Astrocyte of the spinal cord (primary cell): ENCODE measurements at regions not wholly inside any gene's neighbourhood (a gene's known extent, or its start where the extent isn't known, plus 50 kb on each side); places are given as distances from the start of the nearest gene placed in this dataset.

Source experiments
- DNase-seq: peaks from one replicate; pipeline ENCODE4 v3.0.0; 2011; ENCODE audit warnings: low read depth, low spot score
- H3K4me3 ChIP-seq: 2 replicates; pipeline ENCODE4 v1.5.1; 2011; ENCODE audit warnings: low read depth, mild to moderate bottlenecking, low read length, moderate library complexity
- in situ Hi-C: cut with HindIII; loops from 2 replicates; pipeline ENCODE4 v1.10.0; 2017; ENCODE audit warnings: low sequenced_read_pairs
- TF ChIP-seq, protein P1 (sequence below): IDR thresholded peaks from 2 replicates; pipeline ENCODE4 v1.5.1; 2012; ENCODE audit warnings: low read depth, mild to moderate bottlenecking, low read length, inconsistent platforms

GRCh38 chr10:31604096-31604495 lies 285.1 kb downstream of the ZEB1 start:
- in situ Hi-C loops, result no loop called here
- TF ChIP-seq, protein P1, sequence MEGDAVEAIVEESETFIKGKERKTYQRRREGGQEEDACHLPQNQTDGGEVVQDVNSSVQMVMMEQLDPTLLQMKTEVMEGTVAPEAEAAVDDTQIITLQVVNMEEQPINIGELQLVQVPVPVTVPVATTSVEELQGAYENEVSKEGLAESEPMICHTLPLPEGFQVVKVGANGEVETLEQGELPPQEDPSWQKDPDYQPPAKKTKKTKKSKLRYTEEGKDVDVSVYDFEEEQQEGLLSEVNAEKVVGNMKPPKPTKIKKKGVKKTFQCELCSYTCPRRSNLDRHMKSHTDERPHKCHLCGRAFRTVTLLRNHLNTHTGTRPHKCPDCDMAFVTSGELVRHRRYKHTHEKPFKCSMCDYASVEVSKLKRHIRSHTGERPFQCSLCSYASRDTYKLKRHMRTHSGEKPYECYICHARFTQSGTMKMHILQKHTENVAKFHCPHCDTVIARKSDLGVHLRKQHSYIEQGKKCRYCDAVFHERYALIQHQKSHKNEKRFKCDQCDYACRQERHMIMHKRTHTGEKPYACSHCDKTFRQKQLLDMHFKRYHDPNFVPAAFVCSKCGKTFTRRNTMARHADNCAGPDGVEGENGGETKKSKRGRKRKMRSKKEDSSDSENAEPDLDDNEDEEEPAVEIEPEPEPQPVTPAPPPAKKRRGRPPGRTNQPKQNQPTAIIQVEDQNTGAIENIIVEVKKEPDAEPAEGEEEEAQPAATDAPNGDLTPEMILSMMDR, result no peak
- peak overlapping the region; percentile 59 for H3K4me3 ChIP-seq
- peak; percentile 17 for DNase-seq

DNA sequence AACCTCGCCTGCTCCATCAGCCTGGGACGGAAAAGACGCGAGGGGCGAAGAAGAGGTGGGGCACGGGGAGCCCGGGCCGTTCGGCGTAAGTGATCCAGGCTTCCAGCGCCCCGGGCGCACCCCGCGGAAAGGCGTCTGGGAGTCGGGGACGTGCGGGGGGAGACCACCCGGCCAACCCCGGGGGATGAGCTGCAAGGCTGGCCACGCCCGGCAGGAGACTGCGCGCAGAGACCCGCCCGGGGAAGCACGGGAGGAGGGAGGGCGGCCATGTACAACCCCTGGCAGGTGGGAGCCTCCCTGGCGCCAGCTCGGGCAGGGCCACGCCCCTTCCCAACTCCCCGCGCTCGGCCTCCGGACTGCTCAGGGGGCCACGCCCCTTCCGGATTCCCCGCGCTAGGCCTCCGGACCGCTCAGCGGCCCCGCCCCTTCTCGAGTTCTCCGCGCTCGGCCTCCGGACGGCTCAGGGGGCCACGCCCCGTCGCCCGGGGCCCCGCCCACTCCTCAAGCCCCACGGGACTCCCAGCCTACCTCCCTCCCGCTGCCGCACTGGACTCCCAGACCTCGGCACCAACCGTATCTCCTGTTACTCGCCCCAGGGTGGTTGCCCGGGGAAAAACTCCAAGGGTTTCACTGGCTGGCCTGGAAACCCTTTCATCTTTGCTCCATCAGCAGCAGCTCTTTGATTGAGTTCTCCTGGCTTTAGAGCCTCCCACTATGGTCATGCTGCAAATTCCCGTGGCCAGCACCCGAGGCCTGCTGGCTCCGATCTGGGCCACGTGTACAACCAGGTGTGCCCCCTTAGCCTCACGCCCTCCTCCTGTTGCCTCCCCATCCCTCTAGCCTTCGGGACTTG lies 284.4 kb downstream of the ZEB1 start:
- peak overlapping the region; percentile 59 for H3K4me3 ChIP-seq
- TF ChIP-seq, protein P1, result no peak
- in situ Hi-C loops, result no loop called here
- peak; percentile 93 for DNase-seq

- DNase-seq, result peak; percentile 74
- H3K4me3 ChIP-seq, result peak overlapping the region; percentile 59
- in situ Hi-C loops, result no loop called here
- TF ChIP-seq, protein P1, result no peak
Observed at GRCh38 chr10:31602541-31603234, 283.7 kb downstream of the ZEB1 start.

- TF ChIP-seq, protein P1, result no peak
- no peak for DNase-seq
- in situ Hi-C loops, result no loop called here
- no peak overlapping the region for H3K4me3 ChIP-seq
Observed at GRCh38 chr10:31601136-31601535, 282.1 kb downstream of the ZEB1 start.

DNA sequence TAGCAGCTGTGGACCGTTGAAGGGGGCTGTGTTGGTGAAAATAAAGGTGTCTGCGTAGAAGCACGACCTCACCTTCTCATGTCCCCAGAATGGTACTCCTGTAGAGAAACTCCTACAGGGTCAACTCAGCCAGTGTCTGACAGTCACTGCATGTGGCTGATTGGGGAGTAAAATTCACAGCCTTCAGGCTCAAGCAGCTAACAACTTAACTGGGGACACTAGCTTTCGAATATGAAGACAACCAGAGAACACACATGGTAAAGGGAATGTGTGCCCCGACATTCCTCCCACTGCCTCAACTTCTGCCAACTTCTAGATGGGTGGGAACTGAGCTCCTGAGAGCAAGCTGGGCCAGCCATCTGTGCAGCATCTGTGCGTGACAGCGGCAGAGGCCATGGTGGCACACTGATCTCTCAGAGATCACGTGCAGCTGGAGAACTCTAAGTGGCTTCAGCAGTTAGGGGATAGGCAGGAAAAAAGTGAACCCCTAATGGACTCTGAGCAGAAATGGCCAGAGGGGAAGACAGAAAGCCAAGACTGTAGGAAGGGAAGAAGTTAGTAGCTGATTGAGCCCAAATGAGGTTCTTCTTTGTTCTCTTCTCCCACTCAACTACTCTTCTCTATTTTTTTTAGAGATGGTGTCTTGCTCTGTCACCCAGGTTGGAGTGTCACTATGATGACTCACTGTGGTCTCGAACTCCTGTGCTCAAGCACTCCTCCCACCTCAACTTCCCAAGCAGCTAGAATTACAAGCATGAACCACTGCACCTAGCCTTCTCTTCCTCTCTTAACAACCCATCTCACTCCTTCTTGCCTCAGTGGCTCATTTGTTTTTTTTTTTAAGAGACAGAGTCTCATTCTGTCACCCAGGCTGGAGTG lies 280.8 kb downstream of the ZEB1 start:
- no peak for DNase-seq
- no peak overlapping the region for H3K4me3 ChIP-seq
- in situ Hi-C loops, result no loop called here
- TF ChIP-seq, protein P1, result no peak

- TF ChIP-seq, protein P1, result no peak
- H3K4me3 ChIP-seq, result no peak overlapping the region
- in situ Hi-C loops, result no loop called here
- no peak for DNase-seq
Observed at GRCh38 chr10:31596765-31597164, 277.7 kb downstream of the ZEB1 start.
